ENCODE measurements at regions not wholly inside any gene's neighbourhood (a gene's known extent, or its start where the extent isn't known, plus 50 kb on each side); places are given as distances from the start of the nearest gene placed in this dataset.

GRCh38 chr13:53240401-53241025, 211.9 kb downstream of the OLFM4 start:
- no peaks in the 10 kb centered on the region for H3K4me1 ChIP-seq (ENCODE audit: control insufficient read depth, low read length)
- H3K9me3 ChIP-seq (ENCODE audit: control insufficient read depth, insufficient read depth, low read length): no peaks in the 10 kb centered on the region
- no peaks in the 10 kb centered on the region for H3F3A ChIP-seq (ENCODE audit: control insufficient read depth, insufficient read depth)
- TF ChIP-seq CTCF (IDR thresholded peaks at IDR 0.05; ENCODE audit: low read depth, low read length, poor library complexity, severe bottlenecking): no peak
- TF ChIP-seq EZH2phosphoT487 (IDR thresholded peaks at IDR 0.05; ENCODE audit: borderline replicate concordance, low read length): no peak
- no peaks in the 10 kb centered on the region for H3K9me2 ChIP-seq (replicated peaks; ENCODE audit: control insufficient read depth, low read length)
- H3K27ac ChIP-seq (ENCODE audit: low read depth, low read length): no peak overlapping the region
- no peak overlapping the region for H3K4me2 ChIP-seq (ENCODE audit: low read length)
- H4K20me1 ChIP-seq (ENCODE audit: control insufficient read depth, insufficient read depth, low read depth, low read length): no peaks in the 10 kb centered on the region
- H3K4me3 ChIP-seq (ENCODE audit: low read length): no peak overlapping the region
- H3K79me2 ChIP-seq (ENCODE audit: control insufficient read depth, low read length): no peaks in the 10 kb centered on the region
- H3K36me3 ChIP-seq (ENCODE audit: control insufficient read depth, low read length): no peaks in the 10 kb centered on the region
- H3K27me3 ChIP-seq (ENCODE audit: control insufficient read depth, low read length): no peaks in the 10 kb centered on the region

- Histone ChIP-seq H3K79me2 (ENCODE audit: control insufficient read depth, low read length) (no peaks in the 10 kb centered on the region), H3K4me1 (ENCODE audit: control insufficient read depth, low read length) (no peaks in the 10 kb centered on the region), H4K20me1 (ENCODE audit: control insufficient read depth, insufficient read depth, low read depth, low read length) (no peaks in the 10 kb centered on the region), H3K4me3 (ENCODE audit: low read length) (no peak overlapping the region), H3K4me2 (ENCODE audit: low read length) (no peak overlapping the region), H3K9me3 (ENCODE audit: control insufficient read depth, insufficient read depth, low read length) (no peaks in the 10 kb centered on the region), H3K27me3 (ENCODE audit: control insufficient read depth, low read length) (no peaks in the 10 kb centered on the region), H3K36me3 (ENCODE audit: control insufficient read depth, low read length) (no peaks in the 10 kb centered on the region), H3K27ac (ENCODE audit: low read depth, low read length) (no peak overlapping the region), H3K9me2 (replicated peaks; ENCODE audit: control insufficient read depth, low read length) (no peaks in the 10 kb centered on the region), H3F3A (ENCODE audit: control insufficient read depth, insufficient read depth) (no peaks in the 10 kb centered on the region)
- no peak for TF ChIP-seq CTCF (IDR thresholded peaks at IDR 0.05; ENCODE audit: low read depth, low read length, poor library complexity, severe bottlenecking)
- TF ChIP-seq EZH2phosphoT487 (IDR thresholded peaks at IDR 0.05; ENCODE audit: borderline replicate concordance, low read length): no peak
These were observed 213.3 kb downstream of the OLFM4 start for GRCh38 chr13:53241891-53242348.

GRCh38 chr13:53249236-53249635, 220.6 kb downstream of the OLFM4 start:
- Histone ChIP-seq H3K4me2 (ENCODE audit: low read length) (no peak overlapping the region), H4K20me1 (ENCODE audit: control insufficient read depth, insufficient read depth, low read depth, low read length) (no peaks in the 10 kb centered on the region), H3K9me3 (ENCODE audit: control insufficient read depth, insufficient read depth, low read length) (no peaks in the 10 kb centered on the region), H3K27me3 (ENCODE audit: control insufficient read depth, low read length) (no peaks in the 10 kb centered on the region), H3K79me2 (ENCODE audit: control insufficient read depth, low read length) (no peaks in the 10 kb centered on the region), H3K4me1 (ENCODE audit: control insufficient read depth, low read length) (no peaks in the 10 kb centered on the region), H3K36me3 (ENCODE audit: control insufficient read depth, low read length) (no peaks in the 10 kb centered on the region), H3K9me2 (replicated peaks; ENCODE audit: control insufficient read depth, low read length) (no peaks in the 10 kb centered on the region), H3F3A (ENCODE audit: control insufficient read depth, insufficient read depth) (no peaks in the 10 kb centered on the region), H3K27ac (ENCODE audit: low read depth, low read length) (no peak overlapping the region), H3K4me3 (ENCODE audit: low read length) (no peak overlapping the region)
- TF ChIP-seq EZH2phosphoT487 (IDR thresholded peaks at IDR 0.05; ENCODE audit: borderline replicate concordance, low read length) (no peak), CTCF (IDR thresholded peaks at IDR 0.05; ENCODE audit: low read depth, low read length, poor library complexity, severe bottlenecking) (no peak)
